ENCODE measurements at regions not wholly inside any gene's neighbourhood (a gene's known extent, or its start where the extent isn't known, plus 50 kb on each side); places are given as distances from the start of the nearest gene placed in this dataset.
"Not testable (repeated sequence)": the region's sequence is repeated elsewhere in the genome, so short reads cannot be mapped to it uniquely, and the experiment has no call there.

DNA sequence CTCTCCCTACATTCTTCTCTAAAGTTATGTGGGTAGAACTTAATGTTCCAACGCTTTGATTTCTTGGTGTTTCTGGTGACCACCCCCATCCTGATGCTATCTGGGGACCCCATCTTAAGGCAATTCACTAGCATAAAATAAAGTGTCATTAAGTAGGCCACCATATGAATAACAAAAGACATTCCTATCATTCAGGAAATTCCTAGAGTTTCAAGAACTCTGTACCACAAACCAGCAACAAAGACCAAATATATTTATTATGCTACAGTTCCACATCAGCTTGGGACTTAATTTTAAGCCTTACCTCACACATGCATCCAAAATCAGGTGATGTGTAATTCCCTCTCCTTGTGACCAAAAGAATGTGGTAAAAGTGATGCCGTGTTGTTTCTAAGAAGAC is 254.6 kb upstream of the LRRC4C start:
- no peak for DNase-seq

GRCh38 chr11:41716862-41717261 is 257.4 kb upstream of the LRRC4C start:
- DNase-seq: no peak

- DNase-seq: no peak
Observed at GRCh38 chr11:41720761-41721160, 261.3 kb upstream of the LRRC4C start.

DNA sequence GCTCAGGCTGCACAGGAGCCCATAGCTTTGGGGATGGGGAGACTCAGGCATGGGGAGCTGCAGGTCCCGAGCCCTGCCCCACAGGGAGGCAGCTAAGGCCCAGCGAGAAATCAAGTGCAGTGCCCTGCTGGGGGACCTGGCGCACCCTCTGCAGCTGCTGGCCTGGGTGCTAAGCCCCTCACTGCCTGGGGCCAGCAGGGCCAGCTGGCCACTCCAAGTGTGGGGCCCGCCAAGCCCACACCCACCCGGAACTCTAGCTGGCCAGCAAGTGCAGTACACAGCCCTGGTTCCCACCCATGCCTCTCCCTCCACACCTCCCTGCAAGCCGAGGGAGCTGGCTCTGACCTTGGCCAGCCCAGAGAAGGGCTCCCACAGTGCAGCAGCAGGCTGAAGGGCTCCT is 268.7 kb upstream of the LRRC4C start:
- DNase-seq: not testable (repeated sequence)

- no peak for DNase-seq
Observed at GRCh38 chr11:41775296-41775695, 315.8 kb upstream of the LRRC4C start.

DNA sequence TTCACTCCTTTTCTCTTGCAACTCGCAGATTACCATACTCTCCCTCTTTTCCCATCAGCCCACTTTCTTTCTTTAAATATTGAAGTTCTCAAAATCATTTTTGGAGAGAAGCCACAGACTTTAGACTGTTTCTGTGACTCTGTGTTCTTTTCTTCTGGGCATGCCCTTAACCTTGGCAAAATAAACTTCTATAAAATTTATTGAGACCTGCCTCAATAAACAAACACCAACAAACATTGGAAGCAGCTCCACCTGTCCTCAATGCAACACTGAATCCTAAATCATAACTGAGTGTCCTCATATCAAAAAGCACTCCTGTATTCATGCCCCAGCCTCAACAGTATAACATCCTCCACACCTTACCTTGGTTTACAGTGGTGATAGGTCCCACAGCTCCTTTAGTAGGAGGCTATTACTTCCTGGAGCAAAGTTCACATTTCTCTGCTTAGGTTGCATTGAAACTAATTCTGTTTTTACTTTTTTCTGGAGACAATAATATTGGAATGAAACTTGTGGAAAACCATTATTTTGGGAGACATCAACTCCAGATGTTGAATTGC is 320.0 kb upstream of the LRRC4C start:
- no peak for DNase-seq

- no peak for DNase-seq
Observed at GRCh38 chr11:41781441-41781840, 322.0 kb upstream of the LRRC4C start.

DNA sequence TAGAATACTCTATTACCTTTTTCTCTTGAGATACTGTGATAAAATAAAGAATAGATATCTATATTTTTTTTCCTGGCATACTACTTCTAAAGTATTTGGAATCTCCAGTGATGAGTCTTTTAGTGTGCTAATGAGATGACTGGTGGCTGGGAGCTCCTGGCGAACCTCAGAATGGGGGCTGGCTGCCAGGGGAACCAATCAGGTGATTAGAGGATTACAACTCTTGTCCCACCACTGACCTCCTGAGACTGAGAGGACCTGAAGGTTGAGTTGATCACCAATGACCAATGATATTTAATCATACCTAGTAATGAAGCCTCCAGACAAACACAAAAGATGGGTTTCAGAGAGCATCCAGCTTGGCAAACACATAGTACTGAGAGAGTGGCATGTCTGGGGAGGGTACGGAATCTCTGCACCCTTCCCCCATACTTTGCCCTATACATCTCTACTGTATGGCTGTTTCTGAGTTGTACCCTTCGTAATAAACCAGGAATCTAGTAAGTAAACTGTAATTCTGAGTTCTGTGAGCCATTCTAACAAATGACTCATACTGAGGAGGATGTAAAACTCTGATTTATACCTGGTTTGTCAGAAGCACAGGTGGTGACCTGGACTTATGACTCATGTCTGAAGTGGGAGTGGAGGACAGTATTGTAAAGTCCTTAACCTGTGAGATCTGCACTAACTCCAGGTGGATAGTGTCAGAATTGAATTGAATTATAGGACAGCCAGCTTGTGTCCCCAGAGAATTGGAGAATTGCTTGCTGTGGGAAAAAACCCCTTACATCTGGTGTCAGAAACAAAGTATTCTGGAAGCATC is 325.3 kb upstream of the LRRC4C start:
- DNase-seq: no peak

DNA sequence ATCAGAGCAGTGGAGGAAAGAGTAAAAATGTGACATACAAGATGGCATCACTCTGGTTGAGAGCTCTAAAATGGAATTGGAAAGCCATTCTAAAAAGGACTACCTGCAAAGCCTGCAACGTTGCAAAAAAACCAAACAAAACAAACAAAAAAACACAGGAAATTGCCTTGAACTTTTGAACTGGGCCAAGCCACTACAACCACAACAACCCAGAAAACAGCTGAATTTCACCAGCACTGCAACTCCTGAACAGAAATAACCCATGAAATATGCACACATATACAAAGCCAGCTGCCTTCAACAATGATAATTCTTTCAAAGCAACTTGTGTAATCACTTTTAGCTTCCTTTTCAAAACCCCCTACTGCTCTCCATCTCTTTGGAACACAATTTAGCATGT is 326.6 kb upstream of the LRRC4C start:
- no peak for DNase-seq

DNA sequence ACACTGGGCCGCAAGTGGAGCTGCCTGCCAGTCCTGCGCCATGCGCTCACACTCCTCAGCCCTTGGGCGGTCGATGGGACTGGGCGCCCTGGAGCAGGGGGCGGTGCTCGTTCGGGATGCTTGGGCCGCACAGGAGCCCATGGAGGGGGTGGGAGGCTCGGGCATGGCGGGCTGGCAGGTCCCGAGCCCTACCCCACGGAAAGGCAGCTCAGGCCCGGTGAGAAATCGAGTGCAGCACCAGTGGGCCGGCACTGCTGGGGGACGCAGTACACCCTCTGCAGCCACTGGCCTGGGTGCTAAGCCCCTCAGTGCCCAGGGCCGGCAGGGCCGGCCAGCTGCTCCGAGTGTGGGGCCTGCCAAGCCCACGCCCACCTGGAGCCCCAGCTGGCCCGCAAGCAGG is 328.7 kb upstream of the LRRC4C start:
- no peak for DNase-seq

DNA sequence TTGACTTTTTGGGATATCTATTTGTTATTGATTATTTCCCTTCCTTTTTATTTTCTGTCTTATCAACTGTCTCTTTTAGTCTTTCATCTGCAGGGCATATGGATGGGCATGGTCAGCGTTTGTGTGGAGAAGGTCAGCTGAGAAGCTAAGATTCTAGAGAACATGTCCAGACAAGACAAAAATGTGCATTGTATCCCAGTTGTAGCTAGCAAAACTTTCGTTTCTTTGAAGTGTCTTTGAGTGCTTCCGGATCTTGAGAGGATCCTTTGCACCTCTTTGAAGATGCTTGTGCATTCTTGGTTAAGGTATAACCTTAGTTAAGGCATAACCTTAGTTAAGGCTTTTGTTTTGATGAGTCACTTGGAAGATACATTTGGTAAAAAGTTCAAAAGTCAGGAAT is 329.9 kb upstream of the LRRC4C start:
- no peak for DNase-seq

- no peak for DNase-seq
Observed at GRCh38 chr11:41795004-41795403, 335.6 kb upstream of the LRRC4C start.

DNA sequence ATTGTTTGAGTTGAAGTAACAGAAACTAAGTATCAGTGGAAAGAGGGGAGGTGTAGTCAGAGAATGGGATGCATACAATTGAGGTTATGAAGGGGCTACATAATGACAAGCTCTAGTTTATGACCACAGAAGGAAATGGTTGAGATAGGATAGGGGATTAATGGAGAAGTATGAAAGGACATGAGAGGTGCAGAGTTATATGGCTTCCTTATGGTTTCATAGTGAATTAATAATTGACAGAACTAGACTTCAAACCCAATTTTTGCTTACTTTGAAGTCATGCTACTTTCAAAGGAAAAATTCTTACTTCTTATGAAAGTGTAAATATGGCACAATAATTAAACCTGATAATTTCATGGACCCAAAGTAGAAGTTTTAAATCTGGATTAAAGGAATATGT is 340.3 kb upstream of the LRRC4C start:
- DNase-seq: no peak

- DNase-seq: no peak
Observed at GRCh38 chr11:41803895-41804294, 344.4 kb upstream of the LRRC4C start.

GRCh38 chr11:41816396-41816795 is 356.9 kb upstream of the LRRC4C start:
- no peak for DNase-seq

- not testable (repeated sequence) for DNase-seq
Observed at GRCh38 chr11:41824287-41824686, 364.8 kb upstream of the LRRC4C start.

- no peak for DNase-seq
Observed at GRCh38 chr11:41826085-41826484, 366.6 kb upstream of the LRRC4C start.

- no peak for DNase-seq
Observed at GRCh38 chr11:41836431-41836830, 377.0 kb upstream of the LRRC4C start.

DNA sequence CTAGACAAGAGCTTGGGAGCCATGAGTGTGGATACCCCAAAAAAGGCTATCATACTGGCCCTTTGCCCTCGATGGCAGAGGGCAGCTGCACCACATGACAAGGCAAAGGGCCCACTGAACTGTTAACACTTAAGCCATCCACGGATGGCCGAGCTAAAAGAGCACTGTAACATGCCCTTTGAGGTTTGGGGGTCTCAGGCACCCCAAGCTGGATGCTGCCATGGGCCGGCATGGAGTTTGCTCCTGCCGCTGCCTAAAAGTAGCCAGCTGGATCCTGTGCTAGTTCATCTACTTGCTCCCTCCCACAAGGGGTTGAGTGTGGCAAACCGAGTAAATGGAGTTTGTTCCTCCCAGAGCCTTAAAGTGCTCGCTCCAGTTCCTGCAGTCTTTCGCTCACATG is 383.2 kb upstream of the LRRC4C start:
- no peak for DNase-seq

GRCh38 chr11:41845066-41845465 is 385.6 kb upstream of the LRRC4C start:
- no peak for DNase-seq

DNA sequence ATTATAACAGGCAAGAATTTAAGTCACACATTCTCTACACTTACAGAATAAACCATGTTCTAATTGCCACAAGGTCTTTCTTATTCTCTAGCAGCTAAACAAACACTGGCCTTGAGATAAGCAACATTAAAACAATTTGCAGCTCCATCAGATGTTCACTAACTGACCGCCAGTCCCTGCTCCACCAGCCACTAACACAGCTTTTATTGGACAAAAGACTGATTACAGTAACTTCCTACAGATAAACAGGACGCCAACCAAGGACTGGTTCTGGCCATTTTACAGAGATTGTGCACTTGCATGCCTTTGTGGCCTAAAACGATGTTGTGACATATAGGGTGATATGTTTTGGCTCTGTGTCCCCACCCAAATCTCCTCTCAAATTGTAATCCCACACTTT is 388.9 kb upstream of the LRRC4C start:
- DNase-seq: no peak

- DNase-seq: no peak
Observed at GRCh38 chr11:41849250-41849649, 389.8 kb upstream of the LRRC4C start.

GRCh38 chr11:41851743-41852142 is 392.3 kb upstream of the LRRC4C start:
- DNase-seq: no peak

DNA sequence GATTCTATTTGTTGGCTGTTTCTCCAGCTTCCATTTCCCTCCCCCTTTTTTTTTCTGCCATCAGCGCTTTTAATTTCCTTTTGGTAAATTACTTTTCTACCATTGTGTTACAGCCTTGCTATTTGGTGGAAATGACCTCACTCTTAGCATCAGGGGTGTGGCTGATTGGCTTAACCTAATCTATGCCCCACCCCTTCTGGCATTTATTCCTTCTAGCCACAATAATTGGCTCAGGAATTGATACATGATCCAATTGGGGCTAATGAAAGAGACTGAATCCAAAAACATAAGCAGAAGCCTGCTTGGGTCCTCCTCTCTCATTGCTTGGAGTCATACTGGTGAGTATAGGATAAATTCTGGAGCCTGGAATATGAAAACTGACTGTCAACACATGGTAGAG is 402.4 kb upstream of the LRRC4C start:
- no peak for DNase-seq

- DNase-seq: no peak
Observed at GRCh38 chr11:41866525-41866924, 407.1 kb upstream of the LRRC4C start.
